HL-60 (cell line): ENCODE measurements at regions not wholly inside any gene's neighbourhood (a gene's known extent, or its start where the extent isn't known, plus 50 kb on each side); places are given as distances from the start of the nearest gene placed in this dataset.

Experiments used
- CTCF ChIP-seq: IDR thresholded peaks from one replicate; pipeline ENCODE4 v1.5.1; 2011; ENCODE audit warnings: low read length, control low read depth, inconsistent platforms; ENCODE audit not compliant: insufficient read depth
- POLR2AphosphoS5 ChIP-seq: IDR thresholded peaks from 2 replicates; pipeline ENCODE4 v1.6.1; 2012; ENCODE audit warnings: low read depth
- SPI1 ChIP-seq: IDR thresholded peaks from 2 replicates; pipeline ENCODE4 v1.6.1; 2012; ENCODE audit warnings: low read depth, mild to moderate bottlenecking, borderline replicate concordance

GRCh38 chr5:104189031-104189430 is 626.4 kb upstream of the NUDT12 start:
- TF ChIP-seq SPI1 (no peak), CTCF (no peak), POLR2AphosphoS5 (no peak)
